ENCODE measurements at regions not wholly inside any gene's neighbourhood (a gene's known extent, or its start where the extent isn't known, plus 50 kb on each side); places are given as distances from the start of the nearest gene placed in this dataset.
A peak's percentile ranks its signal among the peaks of the same experiment; 100 is the strongest.
"Not testable (repeated sequence)": the region's sequence is repeated elsewhere in the genome, so short reads cannot be mapped to it uniquely, and the experiment has no call there.

DNA sequence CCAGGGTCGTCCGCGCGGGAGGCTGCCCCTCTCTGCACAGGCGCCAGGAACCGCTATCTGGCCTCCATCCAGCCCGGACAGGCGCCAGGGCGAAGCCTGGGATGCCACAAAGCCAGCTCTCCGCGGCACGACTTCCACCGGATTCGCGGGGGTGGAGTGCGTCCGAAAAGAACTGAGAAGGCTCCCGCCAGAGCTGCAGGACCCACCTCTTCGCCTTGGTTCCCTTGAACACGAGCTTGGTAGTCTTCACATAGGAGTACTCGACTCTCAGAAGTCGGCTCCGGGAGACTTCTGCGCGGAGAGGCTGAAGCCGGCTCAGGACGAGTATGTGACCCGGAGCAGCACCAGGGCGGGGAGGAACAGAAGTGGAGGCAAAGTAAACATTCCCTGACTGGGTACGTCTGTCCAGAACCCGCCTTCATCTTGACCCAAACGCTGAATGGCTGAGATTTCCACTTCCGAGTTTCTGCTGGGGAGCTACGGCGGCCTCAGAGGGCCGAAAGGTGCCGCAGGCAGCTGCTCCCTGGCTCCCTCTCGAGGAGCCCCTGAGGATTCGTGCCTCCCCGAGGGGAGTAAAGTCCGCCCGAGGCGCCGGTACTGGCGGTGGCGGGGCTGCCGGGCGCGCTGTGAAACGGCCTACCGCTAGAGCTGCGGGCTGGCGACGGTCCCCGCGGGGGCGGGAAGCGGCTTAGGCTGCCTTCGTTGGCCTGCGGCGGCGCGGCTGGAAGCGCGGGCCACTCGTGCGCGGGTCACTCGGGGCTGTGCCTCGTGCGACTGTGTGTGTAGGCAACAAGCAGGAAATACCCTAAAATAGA is 2654.9 kb upstream of the DEFB115 start:
- H3K36me3 ChIP-seq (ENCODE audit: low read depth); H3K4me1 ChIP-seq (ENCODE audit: low read depth); intact Hi-C loops (cut with DNase I, micrococcal nuclease); H3K9me3 ChIP-seq: not testable (repeated sequence)
- peak; percentile 63 for TF ChIP-seq CTCF (IDR thresholded peaks at IDR 0.05)
- DNase-seq (peak; percentile 84 to 90 (median 86)), ATAC-seq (peak; percentile 100)
- H3K4me3 ChIP-seq: peak overlapping the region; percentile 70

DNA sequence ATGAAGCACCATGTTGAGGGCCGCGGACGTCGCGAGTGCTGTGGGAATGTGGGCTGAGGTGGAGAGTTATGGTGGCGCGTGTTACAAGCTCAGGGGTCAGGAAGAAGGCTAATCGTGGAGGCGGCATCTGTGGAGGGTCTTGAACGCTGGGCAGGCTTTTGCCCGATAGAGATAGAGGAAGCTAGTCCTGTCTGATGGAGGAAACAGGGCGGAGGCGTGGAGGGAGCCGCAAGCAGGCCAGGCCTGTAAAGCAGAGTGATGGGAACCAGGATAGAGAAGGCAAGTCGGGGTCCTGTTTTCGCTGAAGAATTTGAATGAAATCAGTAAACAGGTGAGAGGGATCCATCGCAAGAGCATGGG is 2654.3 kb upstream of the DEFB115 start:
- ATAC-seq; H3K4me1 ChIP-seq (ENCODE audit: low read depth); H3K9me3 ChIP-seq; H3K36me3 ChIP-seq (ENCODE audit: low read depth); DNase-seq; intact Hi-C loops (cut with DNase I, micrococcal nuclease); H3K4me3 ChIP-seq: not testable (repeated sequence)

DNA sequence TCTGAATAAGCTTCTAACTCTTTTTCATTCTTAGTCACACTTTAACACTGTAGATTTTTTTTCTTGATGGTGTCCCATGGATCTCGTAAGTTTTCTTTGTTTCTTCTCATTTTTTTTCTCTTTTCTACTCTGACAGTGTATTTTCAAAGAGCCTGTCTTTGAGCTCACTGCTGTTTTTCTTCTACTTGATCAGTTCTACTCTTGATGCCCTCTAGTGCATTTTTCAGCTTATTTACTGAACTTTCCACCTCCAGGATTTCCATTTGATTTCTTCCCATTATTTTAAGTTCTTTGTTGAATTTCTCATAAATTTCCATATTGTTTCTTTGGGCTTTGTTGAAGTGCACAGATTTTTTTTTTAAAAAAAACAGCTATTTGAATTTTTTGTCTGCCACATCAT is 2641.1 kb upstream of the DEFB115 start:
- DNase-seq (no peak), ATAC-seq (no peak)
- intact Hi-C loops (cut with DNase I, micrococcal nuclease): no loop called here
- Histone ChIP-seq H3K36me3 (ENCODE audit: low read depth) (no peaks in the 10 kb centered on the region), H3K4me1 (ENCODE audit: low read depth) (no peaks in the 10 kb centered on the region), H3K4me3 (no peak overlapping the region), H3K9me3 (peaks cover 54% of the 10 kb centered on the region)
- TF ChIP-seq CTCF (IDR thresholded peaks at IDR 0.05): no peak

DNA sequence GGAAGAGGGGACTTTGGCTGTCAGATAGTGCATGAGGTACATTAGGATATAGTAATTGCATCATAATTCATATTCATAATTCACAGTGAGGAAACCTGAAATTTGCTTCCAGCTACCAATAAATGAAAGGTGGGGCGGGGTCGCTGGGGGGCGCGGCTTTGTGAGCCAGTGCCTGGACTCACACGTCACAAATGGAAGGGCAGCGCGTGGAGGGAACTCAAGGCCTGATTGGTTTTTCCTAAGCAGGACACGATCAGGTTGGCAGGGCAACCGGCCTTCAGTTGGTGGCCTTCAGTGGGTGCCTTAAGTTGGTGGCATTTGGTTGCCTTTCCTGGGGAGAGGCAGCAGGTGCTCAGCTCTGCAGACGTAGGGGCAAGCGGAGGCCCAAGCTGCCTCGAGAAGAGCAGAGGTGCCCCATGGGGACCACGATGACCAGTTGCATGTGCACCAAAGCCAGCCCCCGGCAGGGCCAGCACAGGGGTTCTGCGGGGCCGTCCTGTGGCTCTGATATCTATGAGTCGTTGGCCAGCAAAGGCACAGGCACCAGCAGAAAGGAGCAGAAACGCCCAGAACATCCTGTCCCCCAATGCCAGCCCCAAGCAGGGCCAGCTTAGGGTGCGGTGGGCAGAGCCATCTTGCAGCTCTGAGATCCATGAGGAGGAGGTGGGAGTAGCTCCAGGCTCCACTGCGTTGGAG is 2637.4 kb upstream of the DEFB115 start:
- H3K36me3 ChIP-seq (ENCODE audit: low read depth); H3K4me1 ChIP-seq (ENCODE audit: low read depth); H3K4me3 ChIP-seq; intact Hi-C loops (cut with DNase I, micrococcal nuclease); ATAC-seq: not testable (repeated sequence)
- peaks cover 31% of the 10 kb centered on the region for H3K9me3 ChIP-seq
- peak in 1 of 3 donors; percentile 47 for DNase-seq

DNA sequence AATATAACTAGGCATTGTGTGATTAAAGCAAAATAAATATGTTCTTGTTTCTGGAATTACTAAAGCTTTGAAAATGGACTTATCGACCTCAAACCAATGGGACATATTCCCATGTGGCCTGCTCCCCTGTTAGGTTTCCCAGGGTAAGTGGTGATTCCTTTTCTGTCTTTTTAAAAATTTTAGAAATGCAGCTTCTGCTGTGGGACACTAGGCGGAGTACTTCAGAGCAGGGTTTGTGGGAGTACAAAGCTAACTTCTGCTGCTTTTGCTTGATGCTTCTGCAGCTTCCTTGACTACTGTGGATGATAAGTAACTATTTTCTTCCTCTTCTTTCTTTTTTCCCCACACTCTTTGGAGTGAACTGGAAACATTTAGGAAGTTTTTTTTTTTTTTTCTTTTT is 2632.4 kb upstream of the DEFB115 start:
- DNase-seq; ATAC-seq; H3K36me3 ChIP-seq (ENCODE audit: low read depth); H3K4me1 ChIP-seq (ENCODE audit: low read depth); H3K4me3 ChIP-seq; intact Hi-C loops (cut with DNase I, micrococcal nuclease): not testable (repeated sequence)
- peaks cover 22% of the 10 kb centered on the region for H3K9me3 ChIP-seq

GRCh38 chr20:28640831-28641230 is 2616.6 kb upstream of the DEFB115 start:
- ATAC-seq; intact Hi-C loops (cut with DNase I, micrococcal nuclease): not testable (repeated sequence)

More at GRCh38 chr20:28640831-28641230, 2616.6 kb upstream of the DEFB115 start:
- not testable (repeated sequence) for DNase-seq; H3K4me1 ChIP-seq (ENCODE audit: low read depth); H3K4me3 ChIP-seq; H3K36me3 ChIP-seq (ENCODE audit: low read depth)
- peaks cover 18% of the 10 kb centered on the region for H3K9me3 ChIP-seq
